CD1c-positive myeloid dendritic cell (primary cell): ENCODE measurements at regions not wholly inside any gene's neighbourhood (a gene's known extent, or its start where the extent isn't known, plus 50 kb on each side); places are given as distances from the start of the nearest gene placed in this dataset.

Experiments
- DNase-seq: peaks from one replicate; pipeline ENCODE4 v3.0.0-alpha.2; 2016; ENCODE audit errors: extremely low spot score

- DNase-seq, result no peak
Observed at GRCh38 chr2:150619607-150620330, 132.3 kb upstream of the RND3 start.

GRCh38 chr2:150618245-150618895 lies 130.9 kb upstream of the RND3 start:
- no peak for DNase-seq

GRCh38 chr2:150617351-150617978 lies 130.0 kb upstream of the RND3 start:
- DNase-seq, result no peak

- DNase-seq, result no peak
Observed at GRCh38 chr2:150612957-150613710, 125.7 kb upstream of the RND3 start.

GRCh38 chr2:150610670-150611279 lies 123.3 kb upstream of the RND3 start:
- DNase-seq, result no peak

- no peak for DNase-seq
Observed at GRCh38 chr2:150609831-150610582, 122.5 kb upstream of the RND3 start.

- DNase-seq, result no peak
Observed at GRCh38 chr2:150608341-150608740, 120.9 kb upstream of the RND3 start.

- no peak for DNase-seq
Observed at GRCh38 chr2:150607390-150607811, 119.9 kb upstream of the RND3 start.

- no peak for DNase-seq
Observed at GRCh38 chr2:150606380-150607060, 119.1 kb upstream of the RND3 start.

GRCh38 chr2:150605664-150606063 lies 118.2 kb upstream of the RND3 start:
- no peak for DNase-seq

- no peak for DNase-seq
Observed at GRCh38 chr2:150601280-150602038, 114.0 kb upstream of the RND3 start.

GRCh38 chr2:150599889-150600288 lies 112.4 kb upstream of the RND3 start:
- no peak for DNase-seq

- DNase-seq, result no peak
Observed at GRCh38 chr2:150598383-150598782, 110.9 kb upstream of the RND3 start.

- DNase-seq, result no peak
Observed at GRCh38 chr2:150595803-150596470, 108.5 kb upstream of the RND3 start.

GRCh38 chr2:150594299-150594698 lies 106.8 kb upstream of the RND3 start:
- DNase-seq, result no peak

GRCh38 chr2:150591496-150592285 lies 104.2 kb upstream of the RND3 start:
- DNase-seq, result no peak

- DNase-seq, result no peak
Observed at GRCh38 chr2:150589681-150590080, 102.2 kb upstream of the RND3 start.

GRCh38 chr2:150588506-150588870 lies 101.0 kb upstream of the RND3 start:
- DNase-seq, result no peak
